RWPE1 (cell line): ENCODE measurements at regions not wholly inside any gene's neighbourhood (a gene's known extent, or its start where the extent isn't known, plus 50 kb on each side); places are given as distances from the start of the nearest gene placed in this dataset.

Experiments used
- CTCF ChIA-PET: fragments of 350-600 bp; sonication (Branson Sonifier 250); formaldehyde crosslinking; extraction: SDS; loops from one replicate; lab custom pipeline; 2021; lab: Yijun Ruan, JAX
- POLR2A ChIA-PET: fragments of 400-600 bp; formaldehyde crosslinking; extraction: SDS; loops from one replicate; lab custom pipeline; 2020; ENCODE audit warnings: antibody characterized with exemption; ENCODE audit not compliant: low non-redundant PET; lab: Yijun Ruan, JAX
- DNase-seq: peaks from one replicate; pipeline ENCODE4 v3.0.0; 2012; ENCODE audit warnings: low spot score
- H3K27ac ChIP-seq: fragments of 450-650 bp; 2 replicates; pipeline ENCODE4 v1.5.1; 2017
- CTCF ChIP-seq: fragments of 450-650 bp; conservative IDR thresholded peaks from 2 replicates; pipeline ENCODE4 v1.5.1; 2017; ENCODE audit warnings: low read depth, mild to moderate bottlenecking

DNA sequence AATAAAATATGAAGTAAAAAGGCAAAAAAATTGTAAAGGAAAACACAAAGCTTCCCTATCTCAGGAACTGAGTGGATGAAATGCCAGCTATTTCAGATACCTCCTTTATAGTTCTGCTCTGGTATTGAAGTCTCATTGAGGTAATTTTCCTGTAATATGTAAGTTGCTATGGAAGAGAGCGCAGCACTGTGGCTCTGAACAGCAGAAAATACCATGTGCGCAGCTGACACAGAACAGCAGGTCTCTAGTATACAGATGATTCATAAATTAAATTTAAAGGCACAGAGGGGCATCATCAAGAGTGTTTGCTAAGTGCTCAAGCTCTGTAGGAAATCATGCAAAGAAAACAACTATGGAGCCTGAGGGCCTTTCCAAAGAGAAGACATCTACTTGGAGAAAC is 315.3 kb upstream of the CDH7 start:
- no peak overlapping the region for H3K27ac ChIP-seq
- ChIA-PET CTCF (no interaction called here), POLR2A (no interaction called here)
- TF ChIP-seq CTCF, result no peak
- no peak for DNase-seq

GRCh38 chr18:65429601-65430000 is 321.2 kb upstream of the CDH7 start:
- no peak overlapping the region for H3K27ac ChIP-seq
- POLR2A ChIA-PET, result no interaction called here
- CTCF ChIA-PET, result no interaction called here

DNA sequence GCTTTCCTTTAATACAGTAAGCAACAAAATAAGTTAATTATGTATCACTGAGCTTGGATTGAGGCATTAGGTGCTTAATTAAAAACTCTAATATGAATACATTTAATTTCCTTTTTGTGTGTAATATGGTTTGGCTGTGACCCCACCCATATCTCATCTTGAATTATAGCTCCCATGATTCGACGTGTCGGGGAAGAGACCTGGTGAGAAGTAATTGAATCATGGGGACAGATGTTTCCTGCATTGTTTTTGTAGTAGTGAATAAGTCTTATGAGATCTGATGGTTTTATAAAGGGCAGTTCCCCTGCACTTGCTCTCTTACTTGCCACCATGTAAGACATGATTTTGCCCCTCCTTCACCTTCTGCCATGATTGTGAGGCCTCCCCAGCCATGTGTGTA is 325.4 kb upstream of the CDH7 start:
- ChIA-PET CTCF (no interaction called here), POLR2A (no interaction called here)
- H3K27ac ChIP-seq, result no peak overlapping the region
- DNase-seq, result no peak
- TF ChIP-seq CTCF, result no peak

More at GRCh38 chr18:65429601-65430000, 321.2 kb upstream of the CDH7 start:
- no peak for TF ChIP-seq CTCF
- no peak for DNase-seq

DNA sequence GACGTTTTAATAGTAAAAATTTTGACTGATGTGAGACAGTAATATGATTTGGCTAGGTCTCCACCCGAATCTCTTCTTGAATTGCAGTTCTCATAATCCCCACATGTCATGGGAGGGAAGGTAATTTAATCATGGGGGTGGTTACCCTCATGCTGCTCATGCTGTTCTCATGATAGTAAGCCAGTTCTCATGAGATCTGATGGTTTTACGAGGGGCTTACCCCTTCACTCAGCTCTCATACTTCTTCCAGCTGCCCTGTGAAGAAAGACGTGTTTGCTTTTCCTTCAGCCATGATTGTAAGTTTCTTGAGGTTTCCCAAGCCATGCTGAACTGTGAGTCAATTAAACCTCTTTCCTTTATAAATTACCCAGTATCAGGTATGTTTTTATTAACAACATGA is 327.0 kb upstream of the CDH7 start:
- CTCF ChIA-PET, result no interaction called here
- no peak overlapping the region for H3K27ac ChIP-seq
- no peak for TF ChIP-seq CTCF
- POLR2A ChIA-PET, result no interaction called here
- no peak for DNase-seq

DNA sequence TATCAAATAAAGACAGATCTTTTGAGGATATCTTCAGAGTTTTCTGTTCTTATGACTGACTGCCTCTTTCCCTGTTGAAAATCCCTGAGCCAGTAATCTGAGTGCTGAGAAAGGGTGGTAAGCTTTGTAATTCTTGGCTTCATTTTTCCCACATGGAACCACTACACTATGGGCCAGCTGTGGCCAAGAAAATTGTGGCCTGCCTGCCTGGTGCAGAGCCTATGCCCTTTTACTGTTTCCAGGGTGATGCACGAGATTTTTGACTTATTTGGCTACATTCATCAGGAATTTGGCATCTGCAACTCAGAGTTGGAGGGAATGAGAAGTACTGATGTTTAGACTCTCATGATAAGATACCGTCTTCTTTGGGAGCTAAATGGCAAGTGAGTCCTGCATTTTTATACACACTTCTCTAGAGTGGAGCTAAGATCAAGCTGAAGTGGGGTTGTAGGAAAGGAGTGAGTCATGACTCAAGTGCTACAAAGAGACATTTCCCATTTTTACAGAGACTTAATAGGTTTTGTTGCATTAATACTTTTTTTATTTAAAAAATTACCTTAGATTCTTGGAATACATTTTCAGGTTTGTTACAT is 328.2 kb upstream of the CDH7 start:
- no peak overlapping the region for H3K27ac ChIP-seq
- ChIA-PET POLR2A (no interaction called here), CTCF (no interaction called here)
- TF ChIP-seq CTCF, result no peak
- DNase-seq, result no peak

DNA sequence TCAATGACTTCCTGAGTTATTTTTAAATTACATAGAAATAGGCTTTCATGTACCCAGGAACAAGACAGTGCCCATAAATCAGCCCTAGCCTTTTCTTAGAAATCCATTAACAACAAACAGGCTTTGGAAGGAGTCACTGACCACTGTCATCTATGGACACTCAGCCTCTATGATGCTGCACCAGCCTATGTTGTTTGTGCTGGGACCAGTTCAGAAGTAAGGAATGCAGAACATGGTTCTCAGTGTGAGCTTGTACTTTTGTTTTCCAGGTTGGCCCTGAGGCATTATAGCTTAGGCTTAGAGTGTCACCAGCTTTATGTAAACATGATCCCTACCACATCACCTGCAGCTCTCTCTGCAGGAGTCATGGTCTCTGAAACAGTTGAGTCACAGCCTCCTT is 335.7 kb upstream of the CDH7 start:
- no peak for TF ChIP-seq CTCF
- POLR2A ChIA-PET, result no interaction called here
- no peak for DNase-seq
- H3K27ac ChIP-seq, result no peak overlapping the region
- CTCF ChIA-PET, result no interaction called here

GRCh38 chr18:65414501-65414900 is 336.3 kb upstream of the CDH7 start:
- POLR2A ChIA-PET, result no interaction called here
- no peak for DNase-seq
- TF ChIP-seq CTCF, result no peak
- CTCF ChIA-PET, result no interaction called here
- H3K27ac ChIP-seq, result no peak overlapping the region
